Immature natural killer cell (primary cell): ENCODE measurements at regions not wholly inside any gene's neighbourhood (a gene's known extent, or its start where the extent isn't known, plus 50 kb on each side); places are given as distances from the start of the nearest gene placed in this dataset.

Source experiments
- DNase-seq, 3 donors: peaks; one replicate each; pipeline ENCODE4 v3.0.0; 2022; ENCODE audit warnings: mixed read lengths in 1 of 3
- H3K27ac Mint-ChIP-seq, 6 donors: one replicate each; pipeline ENCODE4 v1.8.0; 2020; ENCODE audit warnings: mixed read lengths in 6 of 6, mild to moderate bottlenecking in 5 of 6, inconsistent platforms in 4 of 6, moderate library complexity in 3 of 6
- H3K27me3 Mint-ChIP-seq, 3 donors: one replicate each; pipeline ENCODE4 v1.8.0; 2020 to 2021; ENCODE audit warnings: low read depth in 3 of 3, mild to moderate bottlenecking in 3 of 3, mixed read lengths in 3 of 3, moderate library complexity in 3 of 3, inconsistent platforms in 1 of 3
- H3K36me3 Mint-ChIP-seq, 3 donors: one replicate each; pipeline ENCODE4 v1.8.0; 2020; ENCODE audit warnings: mixed read lengths in 3 of 3, inconsistent platforms in 2 of 3, mild to moderate bottlenecking in 2 of 3
- H3K4me1 Mint-ChIP-seq, 2 donors: one replicate each; pipeline ENCODE4 v1.8.0; 2020; ENCODE audit warnings: inconsistent platforms in 2 of 2, mild to moderate bottlenecking in 2 of 2, mixed read lengths in 2 of 2, moderate library complexity in 1 of 2
- H3K4me3 Mint-ChIP-seq, 5 donors: one replicate each; pipeline ENCODE4 v1.8.0; 2020; ENCODE audit warnings: mild to moderate bottlenecking in 5 of 5, mixed read lengths in 5 of 5, inconsistent platforms in 3 of 5, moderate library complexity in 3 of 5
- H3K9me3 Mint-ChIP-seq, 6 donors: one replicate each; pipeline ENCODE4 v1.8.0; 2020; ENCODE audit warnings: mild to moderate bottlenecking in 6 of 6, mixed read lengths in 6 of 6, inconsistent platforms in 4 of 6, moderate library complexity in 3 of 6

GRCh38 chr7:28298870-28299518 is 113.3 kb upstream of the CREB5 start:
- H3K27me3 Mint-ChIP-seq, result peaks cover 0 to 2% (median 0%) of the 10 kb centered on the region in 3 donors
- H3K4me3 Mint-ChIP-seq, result no peak overlapping the region
- H3K9me3 Mint-ChIP-seq, result no peaks in the 10 kb centered on the region
- H3K4me1 Mint-ChIP-seq, result no peaks in the 10 kb centered on the region
- H3K36me3 Mint-ChIP-seq, result no peaks in the 10 kb centered on the region
- DNase-seq, result no peak
- no peak overlapping the region for H3K27ac Mint-ChIP-seq

GRCh38 chr7:28299556-28299955 is 112.8 kb upstream of the CREB5 start:
- H3K27me3 Mint-ChIP-seq, result no peaks in the 10 kb centered on the region
- no peaks in the 10 kb centered on the region for H3K4me1 Mint-ChIP-seq
- no peaks in the 10 kb centered on the region for H3K36me3 Mint-ChIP-seq
- no peak overlapping the region for H3K4me3 Mint-ChIP-seq
- no peak for DNase-seq
- no peak overlapping the region for H3K27ac Mint-ChIP-seq
- H3K9me3 Mint-ChIP-seq, result no peaks in the 10 kb centered on the region

GRCh38 chr7:28300488-28300887 is 111.8 kb upstream of the CREB5 start:
- no peaks in the 10 kb centered on the region for H3K4me1 Mint-ChIP-seq
- no peaks in the 10 kb centered on the region for H3K27me3 Mint-ChIP-seq
- no peak overlapping the region for H3K4me3 Mint-ChIP-seq
- H3K36me3 Mint-ChIP-seq, result no peaks in the 10 kb centered on the region
- H3K27ac Mint-ChIP-seq, result no peak overlapping the region
- no peaks in the 10 kb centered on the region for H3K9me3 Mint-ChIP-seq
- DNase-seq, result no peak

GRCh38 chr7:28301148-28301641 is 111.1 kb upstream of the CREB5 start:
- Mint-ChIP-seq H3K4me3 (no peak overlapping the region), H3K9me3 (no peaks in the 10 kb centered on the region), H3K27ac (no peak overlapping the region), H3K36me3 (no peaks in the 10 kb centered on the region), H3K27me3 (peaks cover 0 to 2% (median 0%) of the 10 kb centered on the region in 3 donors), H3K4me1 (no peaks in the 10 kb centered on the region)
- DNase-seq, result no peak

GRCh38 chr7:28304290-28304689 is 108.0 kb upstream of the CREB5 start:
- Mint-ChIP-seq H3K27me3 (peaks cover 0 to 2% (median 1%) of the 10 kb centered on the region in 3 donors), H3K9me3 (no peaks in the 10 kb centered on the region), H3K4me1 (no peaks in the 10 kb centered on the region), H3K27ac (no peak overlapping the region), H3K4me3 (no peak overlapping the region), H3K36me3 (no peaks in the 10 kb centered on the region)
- DNase-seq, result no peak

GRCh38 chr7:28309704-28310459 is 102.4 kb upstream of the CREB5 start:
- Mint-ChIP-seq H3K27me3 (peaks cover 10 to 16% (median 15%) of the 10 kb centered on the region in 3 donors), H3K27ac (no peak overlapping the region), H3K9me3 (no peaks in the 10 kb centered on the region), H3K4me3 (no peak overlapping the region), H3K36me3 (no peaks in the 10 kb centered on the region), H3K4me1 (no peaks in the 10 kb centered on the region)
- no peak for DNase-seq

GRCh38 chr7:28310460-28310848 is 101.9 kb upstream of the CREB5 start:
- Mint-ChIP-seq H3K27me3 (peaks cover 14 to 16% (median 15%) of the 10 kb centered on the region in 3 donors), H3K4me1 (no peaks in the 10 kb centered on the region), H3K27ac (no peak overlapping the region), H3K4me3 (no peak overlapping the region), H3K36me3 (no peaks in the 10 kb centered on the region), H3K9me3 (no peaks in the 10 kb centered on the region)
- no peak for DNase-seq

- Mint-ChIP-seq H3K4me3 (no peak overlapping the region), H3K27me3 (peaks cover 16 to 18% (median 17%) of the 10 kb centered on the region in 3 donors), H3K4me1 (no peaks in the 10 kb centered on the region), H3K27ac (no peak overlapping the region), H3K36me3 (no peaks in the 10 kb centered on the region), H3K9me3 (no peaks in the 10 kb centered on the region)
- no peak for DNase-seq
These were observed 100.6 kb upstream of the CREB5 start for GRCh38 chr7:28311670-28312069.

- H3K4me1 Mint-ChIP-seq, result no peaks in the 10 kb centered on the region
These were observed 99.4 kb upstream of the CREB5 start for GRCh38 chr7:28312948-28313347.

GRCh38 chr7:28314841-28315240 is 97.5 kb upstream of the CREB5 start:
- peaks cover 16 to 25% (median 18%) of the 10 kb centered on the region in 3 donors for H3K27me3 Mint-ChIP-seq
- no peak for DNase-seq
- H3K9me3 Mint-ChIP-seq, result no peaks in the 10 kb centered on the region
- no peak overlapping the region for H3K27ac Mint-ChIP-seq
- no peak overlapping the region for H3K4me3 Mint-ChIP-seq
- no peaks in the 10 kb centered on the region for H3K4me1 Mint-ChIP-seq
- H3K36me3 Mint-ChIP-seq, result no peaks in the 10 kb centered on the region

More at GRCh38 chr7:28312948-28313347, 99.4 kb upstream of the CREB5 start:
- peaks cover 18 to 25% (median 18%) of the 10 kb centered on the region in 3 donors for H3K27me3 Mint-ChIP-seq
- no peaks in the 10 kb centered on the region for H3K36me3 Mint-ChIP-seq
- no peaks in the 10 kb centered on the region for H3K9me3 Mint-ChIP-seq
- no peak for DNase-seq
- H3K4me3 Mint-ChIP-seq, result no peak overlapping the region
- no peak overlapping the region for H3K27ac Mint-ChIP-seq

- H3K36me3 Mint-ChIP-seq, result no peaks in the 10 kb centered on the region
- H3K27me3 Mint-ChIP-seq, result peaks cover 16 to 25% (median 18%) of the 10 kb centered on the region in 3 donors
- H3K9me3 Mint-ChIP-seq, result no peaks in the 10 kb centered on the region
- no peak overlapping the region for H3K4me3 Mint-ChIP-seq
- DNase-seq, result no peak
- no peak overlapping the region for H3K27ac Mint-ChIP-seq
- H3K4me1 Mint-ChIP-seq, result no peaks in the 10 kb centered on the region
These were observed 96.5 kb upstream of the CREB5 start for GRCh38 chr7:28315565-28316410.

- H3K9me3 Mint-ChIP-seq, result no peaks in the 10 kb centered on the region
- no peaks in the 10 kb centered on the region for H3K4me1 Mint-ChIP-seq
- DNase-seq, result no peak
- H3K27ac Mint-ChIP-seq, result no peak overlapping the region
- H3K36me3 Mint-ChIP-seq, result no peaks in the 10 kb centered on the region
- peaks cover 15 to 25% (median 15%) of the 10 kb centered on the region in 3 donors for H3K27me3 Mint-ChIP-seq
- no peak overlapping the region for H3K4me3 Mint-ChIP-seq
These were observed 95.8 kb upstream of the CREB5 start for GRCh38 chr7:28316489-28316888.

GRCh38 chr7:28318101-28318762 is 94.1 kb upstream of the CREB5 start:
- no peaks in the 10 kb centered on the region for H3K4me1 Mint-ChIP-seq
- no peak overlapping the region for H3K4me3 Mint-ChIP-seq
- no peak overlapping the region for H3K27ac Mint-ChIP-seq
- H3K36me3 Mint-ChIP-seq, result no peaks in the 10 kb centered on the region
- DNase-seq, result no peak
- no peaks in the 10 kb centered on the region for H3K9me3 Mint-ChIP-seq
- peaks cover 9 to 10% (median 10%) of the 10 kb centered on the region in 3 donors for H3K27me3 Mint-ChIP-seq
